ENCODE measurements at regions not wholly inside any gene's neighbourhood (a gene's known extent, or its start where the extent isn't known, plus 50 kb on each side); places are given as distances from the start of the nearest gene placed in this dataset.

DNA sequence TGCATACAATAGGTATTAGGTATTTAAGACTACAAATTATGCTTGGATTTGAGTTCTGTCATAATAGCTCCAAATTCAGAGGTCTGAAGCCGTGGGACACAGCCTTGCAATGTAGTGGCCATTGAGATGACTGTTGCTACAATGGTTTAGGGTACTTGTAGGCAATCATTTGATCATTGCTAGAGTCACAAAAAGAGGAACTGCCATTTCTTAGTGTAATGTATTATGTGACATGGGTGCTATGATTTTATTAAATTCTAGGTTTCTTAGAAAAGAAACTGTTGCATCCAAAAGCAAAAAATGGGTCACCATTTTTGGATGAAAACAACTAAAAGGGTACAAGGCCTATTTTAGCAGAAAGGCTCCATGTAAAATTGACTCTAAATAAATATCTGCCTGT is 129.9 kb upstream of the ZNF644 start:
- no peak for DNase-seq (ENCODE audit: low spot score)

DNA sequence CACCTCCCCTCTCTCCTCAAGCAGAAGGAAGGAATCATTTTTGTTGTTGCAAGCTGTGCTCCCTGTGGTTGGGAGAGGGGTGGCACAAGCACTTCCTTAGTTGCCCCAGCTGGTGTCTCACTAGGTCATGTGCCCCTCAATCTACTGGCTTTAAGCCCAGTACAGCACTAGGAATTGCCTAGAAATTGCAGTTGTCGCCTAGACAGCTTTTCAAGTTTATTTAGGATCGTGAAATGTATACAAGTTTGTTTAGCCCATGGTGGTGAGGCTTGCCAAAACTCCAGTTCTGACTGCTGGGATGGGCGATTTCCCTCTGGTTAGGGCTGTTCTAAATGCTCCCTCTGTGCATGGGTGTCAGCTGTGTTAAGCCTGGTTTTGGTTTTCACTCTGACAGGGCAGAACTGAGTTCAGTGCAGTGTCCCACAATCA is 126.8 kb upstream of the ZNF644 start:
- DNase-seq (ENCODE audit: low spot score), result no peak

DNA sequence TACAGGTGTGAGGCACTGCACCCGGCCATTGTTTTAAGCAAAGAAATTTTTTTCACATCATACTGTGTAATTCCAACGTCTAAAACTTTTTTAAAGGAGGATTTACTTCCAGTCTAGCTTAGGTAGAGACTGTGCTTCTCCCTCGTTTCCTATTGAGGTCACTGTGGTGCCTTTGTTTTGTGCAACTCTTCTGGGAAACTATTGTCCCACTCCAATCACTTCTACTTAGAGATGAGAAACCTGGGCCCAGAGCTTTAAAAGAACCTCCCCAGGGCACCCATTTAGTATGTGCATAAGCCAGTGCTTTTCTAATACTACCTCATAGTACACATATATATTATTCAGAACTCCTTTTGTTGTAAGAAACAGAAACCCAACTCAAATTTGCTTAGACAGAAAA is 120.0 kb upstream of the ZNF644 start:
- no peak for DNase-seq (ENCODE audit: low spot score)

DNA sequence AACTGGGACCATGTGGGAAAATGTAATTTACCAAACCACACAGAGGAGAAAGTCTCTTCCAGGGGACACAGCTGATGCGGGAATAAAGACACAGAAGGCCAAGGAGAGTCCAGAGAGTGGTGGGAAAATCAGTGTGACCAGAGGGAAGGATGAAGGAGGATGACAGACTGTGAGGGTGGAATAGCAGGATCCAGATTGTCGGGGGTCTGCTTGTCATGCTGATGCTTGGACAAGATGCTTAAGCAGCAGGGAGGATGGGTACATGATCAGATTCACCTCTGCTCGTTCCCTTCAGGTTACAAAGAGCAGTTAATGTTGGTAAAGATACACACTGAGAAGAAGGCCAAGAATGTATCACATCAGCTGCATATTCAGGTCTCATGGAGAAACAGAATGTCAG is 117.1 kb upstream of the ZNF644 start:
- no peak for DNase-seq (ENCODE audit: low spot score)

DNA sequence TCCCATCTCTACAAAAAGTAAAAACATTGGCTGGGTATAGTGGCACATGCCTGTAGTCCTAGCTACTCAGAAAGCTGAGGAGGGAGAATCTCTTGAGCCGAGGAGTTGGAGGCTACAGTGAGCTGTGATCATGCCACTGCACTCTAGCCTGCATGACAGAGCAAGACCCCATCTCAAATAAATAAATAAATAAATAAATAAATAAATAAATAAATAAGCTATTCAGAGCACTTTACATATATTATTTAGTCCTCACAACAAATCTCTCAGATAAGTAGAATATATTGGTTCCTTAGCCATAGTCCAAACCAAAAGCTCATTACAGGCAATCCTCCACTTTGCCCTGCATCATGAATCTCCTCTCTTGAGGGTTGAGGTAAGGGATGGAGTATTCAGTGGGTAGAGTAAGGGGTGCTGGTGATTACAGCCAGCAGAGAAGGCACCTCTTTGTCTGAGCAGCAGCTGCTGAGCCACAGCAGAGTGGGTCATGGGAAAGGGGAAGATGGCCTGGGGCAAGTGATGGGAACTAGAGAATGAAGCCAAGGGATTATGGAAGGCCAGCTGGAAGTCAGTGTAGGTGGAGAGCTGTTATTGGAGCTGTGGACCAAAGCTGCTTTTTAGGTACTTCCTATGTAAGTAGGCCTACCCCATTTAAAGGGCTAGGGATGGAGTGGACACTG is 115.5 kb upstream of the ZNF644 start:
- no peak for DNase-seq (ENCODE audit: low spot score)

DNA sequence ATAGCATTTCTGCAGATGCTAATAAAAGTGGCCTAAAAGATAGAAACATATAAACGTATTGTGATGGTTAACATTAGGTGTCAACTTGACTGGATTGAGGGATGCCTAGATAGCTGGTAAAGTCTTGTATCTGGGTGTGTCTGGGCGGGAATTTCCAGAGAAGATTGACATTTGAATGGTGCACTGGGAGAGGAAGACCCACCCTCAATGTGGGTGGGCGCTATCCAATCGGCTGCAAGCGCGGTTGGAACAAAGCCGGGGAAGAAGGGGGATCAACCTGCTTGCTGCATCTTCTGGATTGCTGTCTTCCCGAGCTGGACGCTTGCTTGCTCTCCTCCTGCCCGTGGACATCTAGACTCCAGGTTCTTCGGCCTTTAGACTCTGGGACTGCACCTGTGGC is 114.0 kb upstream of the ZNF644 start:
- no peak for DNase-seq (ENCODE audit: low spot score)

DNA sequence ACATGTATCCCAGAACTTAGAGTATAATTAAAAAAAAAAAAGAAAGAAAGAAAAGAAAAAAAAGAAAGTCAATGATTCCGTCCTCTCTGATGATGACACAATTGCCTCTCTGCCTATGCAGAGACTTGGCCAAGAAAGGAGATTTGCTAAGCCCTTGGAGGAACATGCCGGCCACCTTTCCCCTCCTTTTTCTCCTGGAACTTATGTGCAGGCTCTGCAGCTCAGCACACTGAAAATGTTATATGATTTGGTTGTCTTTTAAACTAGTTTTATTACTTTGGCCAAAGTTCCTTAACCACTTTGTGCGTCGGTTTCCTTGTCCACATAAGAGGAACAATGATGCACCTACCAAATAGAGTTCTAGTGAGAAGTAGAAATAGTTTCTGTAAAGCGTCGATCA is 111.4 kb upstream of the ZNF644 start:
- no peak for DNase-seq (ENCODE audit: low spot score)

DNA sequence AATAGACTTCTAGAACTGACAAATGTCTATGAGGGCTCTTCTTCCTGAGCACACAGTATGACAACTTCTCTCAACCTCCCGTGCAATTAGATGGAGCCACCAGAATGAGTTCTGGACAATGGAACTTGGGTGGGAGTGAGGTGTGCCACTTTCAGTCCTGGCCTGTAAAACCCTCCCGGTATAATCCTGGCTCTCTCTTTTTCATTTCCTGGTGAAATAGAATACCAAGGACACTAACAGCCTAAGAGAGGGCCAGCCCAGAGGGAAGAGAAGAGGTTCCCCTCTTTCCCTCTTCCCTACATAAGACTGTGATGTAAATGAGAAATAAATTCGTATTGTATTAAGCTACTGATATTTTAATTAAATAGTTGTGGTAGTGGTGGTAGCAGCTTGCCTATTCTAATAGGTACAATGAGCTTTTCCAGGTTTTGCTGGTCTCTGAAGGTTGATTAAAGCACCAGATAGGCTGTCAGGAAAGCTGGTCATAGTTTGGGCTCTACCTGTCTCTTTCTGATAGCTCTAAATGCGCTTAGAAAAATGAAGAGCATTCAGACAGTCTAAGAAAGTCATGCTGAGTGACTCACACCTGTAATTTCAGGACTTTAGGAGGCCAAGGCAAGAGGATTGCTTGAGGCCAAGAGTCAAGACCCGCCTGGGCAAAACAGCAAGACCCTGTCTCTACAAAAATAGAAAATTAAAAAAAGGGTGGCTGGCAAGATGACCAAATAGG is 108.6 kb upstream of the ZNF644 start:
- no peak for DNase-seq (ENCODE audit: low spot score)

DNA sequence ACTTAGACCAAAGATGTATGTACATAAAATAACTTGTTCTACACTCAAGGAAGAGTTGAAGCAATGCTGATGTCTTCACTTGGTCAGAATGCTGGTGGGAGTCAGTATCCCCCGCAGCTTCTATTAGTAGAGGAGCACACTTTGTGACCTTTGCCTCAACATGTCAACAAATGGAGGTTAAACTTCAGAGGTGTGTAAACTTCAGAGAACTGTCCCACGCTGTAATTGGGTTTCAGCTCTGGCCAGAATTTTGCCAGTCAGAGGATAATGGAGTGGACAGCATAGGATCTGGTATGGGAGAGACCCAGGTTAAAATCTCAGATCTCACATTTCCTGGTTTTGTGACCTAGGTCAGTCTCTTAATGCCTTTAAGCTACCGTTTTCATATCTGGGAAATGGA is 107.6 kb upstream of the ZNF644 start:
- DNase-seq (ENCODE audit: low spot score), result no peak

DNA sequence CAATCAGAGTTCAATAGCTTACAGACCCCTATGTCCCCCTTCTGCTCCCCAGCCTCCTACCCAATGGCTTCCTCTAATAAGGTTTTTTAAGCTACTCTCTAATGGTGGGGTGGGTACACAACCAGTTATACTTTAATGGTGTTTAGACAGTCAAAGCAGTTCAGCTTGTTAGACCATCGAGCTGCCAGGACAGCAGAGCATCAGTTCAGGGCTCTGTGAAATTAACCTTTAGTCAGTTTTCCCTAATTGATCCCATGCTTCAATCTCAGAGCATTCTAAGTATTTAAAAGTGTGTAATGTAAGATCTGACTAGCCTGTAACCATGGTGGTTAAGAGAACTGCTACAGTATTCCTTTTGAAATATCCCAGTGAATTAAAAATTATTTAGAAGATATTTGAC is 107.2 kb upstream of the ZNF644 start:
- no peak for DNase-seq (ENCODE audit: low spot score)

DNA sequence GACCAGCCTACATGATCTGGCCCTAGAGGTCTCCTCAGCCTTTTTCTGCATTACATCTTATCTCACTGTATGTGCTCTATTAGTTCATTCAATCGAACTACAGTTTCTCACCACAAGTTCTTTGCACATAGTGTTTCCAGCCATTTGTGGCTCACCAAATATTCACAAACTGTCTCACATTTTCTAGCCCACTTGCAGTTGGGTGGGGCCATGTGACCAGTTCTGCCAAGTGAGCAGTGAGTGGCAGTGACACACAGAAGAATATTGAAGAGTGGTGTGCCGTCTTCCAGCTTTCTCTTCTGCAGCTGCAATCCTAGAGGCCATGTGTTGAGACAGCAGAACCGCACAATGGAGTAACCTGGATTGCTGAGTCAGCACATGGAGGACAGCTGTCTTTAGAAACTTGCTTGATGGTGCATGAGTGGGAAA is 103.2 kb upstream of the ZNF644 start:
- DNase-seq (ENCODE audit: low spot score), result no peak

DNA sequence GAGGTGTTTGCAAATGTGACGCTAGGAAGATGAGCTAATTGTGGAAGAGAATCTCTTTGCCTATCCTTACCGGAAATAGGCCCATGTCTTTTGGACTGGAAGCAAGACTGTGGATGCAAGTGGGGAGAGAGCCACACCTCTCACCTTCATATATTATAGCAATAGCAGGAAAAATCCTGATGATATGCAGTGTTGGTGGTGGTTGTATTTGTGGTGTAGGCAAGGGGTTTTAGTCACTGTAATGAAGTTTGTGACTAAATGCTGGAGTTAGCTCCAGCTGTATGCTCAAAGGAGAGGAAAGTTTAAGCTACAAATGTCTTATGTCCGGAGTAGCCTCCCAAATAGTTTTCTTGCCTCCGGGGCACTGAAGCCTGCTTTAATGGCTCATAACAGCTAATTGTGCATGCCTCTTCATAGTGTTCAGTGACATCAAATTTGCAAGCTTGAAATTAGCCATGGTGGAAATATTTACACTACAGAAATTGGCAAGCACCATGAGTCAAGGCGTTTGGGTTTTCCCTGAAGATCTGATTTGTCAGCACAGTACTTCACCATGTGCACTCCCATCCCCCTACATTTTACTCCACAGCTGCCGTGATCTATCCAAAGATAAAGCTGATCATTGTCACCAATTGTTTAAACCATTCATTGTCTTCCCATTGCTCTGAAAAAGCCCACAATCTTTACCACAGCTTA is 102.6 kb upstream of the ZNF644 start:
- DNase-seq (ENCODE audit: low spot score), result no peak

DNA sequence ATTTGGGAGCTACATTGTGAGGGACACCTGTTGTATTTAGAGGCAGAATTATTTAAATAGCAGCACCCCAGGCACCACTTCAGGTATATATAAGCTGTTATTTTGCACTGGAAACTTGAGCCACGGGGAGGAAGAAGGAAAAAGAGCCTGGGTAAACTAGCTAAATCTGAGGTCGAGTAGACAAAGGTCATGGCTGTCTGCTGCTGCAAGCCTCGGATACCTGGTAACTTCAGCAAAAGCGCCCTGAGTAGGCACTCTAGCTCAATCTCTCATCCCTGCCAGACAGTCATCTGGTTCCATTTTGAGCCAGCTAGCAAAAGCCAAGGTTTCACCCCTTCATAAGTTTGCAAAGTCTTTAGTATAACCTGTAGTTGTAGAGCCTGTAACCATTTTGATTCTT is 101.9 kb upstream of the ZNF644 start:
- no peak for DNase-seq (ENCODE audit: low spot score)

DNA sequence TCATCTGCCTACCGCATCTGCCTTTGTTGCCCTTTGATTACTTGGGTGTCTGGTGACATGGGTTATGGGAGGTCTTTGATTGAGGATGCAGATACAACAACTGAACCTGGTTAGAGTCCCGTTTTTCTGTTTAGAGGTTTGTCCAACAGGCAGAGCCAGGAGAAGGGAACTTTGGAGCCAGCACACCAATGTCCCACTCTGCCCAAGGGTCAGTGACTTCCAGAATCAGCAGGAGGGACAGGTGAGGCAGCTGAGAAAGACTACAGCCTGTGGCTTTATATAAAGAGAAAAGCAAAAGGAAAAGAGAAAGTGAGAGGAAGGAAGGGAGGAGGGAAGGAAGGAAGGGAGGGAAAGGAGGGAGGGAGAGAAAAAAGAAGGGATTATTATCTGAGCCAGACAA is 101.5 kb upstream of the ZNF644 start:
- DNase-seq (ENCODE audit: low spot score), result no peak

DNA sequence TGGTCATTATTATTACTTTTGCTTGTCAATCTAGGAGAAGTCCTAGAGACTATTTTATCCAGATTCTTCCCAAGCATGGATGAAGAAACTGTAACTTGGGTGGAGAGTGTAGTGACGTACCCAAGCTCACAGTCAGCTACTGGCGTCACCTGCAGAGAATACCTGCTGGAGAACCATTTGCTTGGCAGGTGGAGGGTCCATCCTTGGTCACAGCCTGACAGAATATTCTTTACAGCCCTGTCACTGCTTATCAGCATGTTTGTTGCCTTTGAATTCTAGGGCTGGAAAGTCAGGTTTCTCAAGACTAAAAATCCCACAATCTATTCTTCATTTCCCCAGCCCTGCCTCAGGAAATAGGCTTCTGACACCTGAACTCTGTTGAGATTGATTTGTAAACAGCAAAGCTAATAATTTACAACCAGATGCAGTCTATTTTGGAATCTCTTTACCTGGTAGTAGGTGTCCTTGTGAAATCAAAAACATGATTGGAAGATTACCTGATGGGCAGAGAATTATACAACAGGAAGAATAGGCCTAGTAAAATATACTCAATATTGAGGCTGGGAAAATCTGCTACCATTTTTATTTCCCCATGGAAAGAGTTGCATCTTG is 100.4 kb upstream of the ZNF644 start:
- no peak for DNase-seq (ENCODE audit: low spot score)

DNA sequence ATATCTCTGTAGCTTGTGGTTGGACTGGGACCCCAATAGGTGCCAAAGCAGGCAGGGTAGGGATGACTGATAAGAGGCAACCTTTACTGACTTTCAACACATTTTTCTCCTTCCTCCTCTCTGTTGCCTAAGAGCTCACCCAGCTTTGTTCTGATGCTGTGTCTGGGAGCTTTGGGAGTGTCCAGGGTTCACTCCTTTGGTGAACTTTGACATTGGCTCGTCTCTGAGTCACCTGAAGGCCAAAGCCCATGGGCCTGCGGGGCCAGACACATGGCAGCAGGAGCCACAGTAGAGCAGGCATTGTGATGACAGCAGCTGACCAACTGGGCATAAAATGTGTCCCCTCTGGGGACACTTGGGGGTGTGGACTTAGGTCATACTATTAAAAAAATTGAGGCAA is 99.5 kb upstream of the ZNF644 start:
- no peak for DNase-seq (ENCODE audit: low spot score)

DNA sequence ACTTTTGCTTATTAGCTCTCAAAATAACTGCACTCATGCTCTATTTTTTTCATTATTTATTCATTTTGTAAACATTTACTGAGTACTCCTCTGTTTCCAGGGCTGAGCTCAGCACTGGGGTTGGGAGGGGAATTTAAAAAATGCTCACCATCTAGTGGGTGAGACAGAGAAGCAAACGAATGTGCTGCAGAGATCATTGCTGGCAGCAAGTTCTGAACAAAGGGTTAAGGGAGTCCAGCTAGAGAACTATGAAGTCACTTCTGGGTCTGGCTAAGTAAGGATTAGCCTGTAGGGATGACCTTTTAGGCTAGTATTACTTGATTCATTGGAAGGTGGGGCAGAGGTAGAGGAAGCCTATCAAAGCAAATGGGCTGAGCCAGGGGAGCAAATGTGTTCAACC is 99.1 kb upstream of the ZNF644 start:
- DNase-seq (ENCODE audit: low spot score), result no peak

DNA sequence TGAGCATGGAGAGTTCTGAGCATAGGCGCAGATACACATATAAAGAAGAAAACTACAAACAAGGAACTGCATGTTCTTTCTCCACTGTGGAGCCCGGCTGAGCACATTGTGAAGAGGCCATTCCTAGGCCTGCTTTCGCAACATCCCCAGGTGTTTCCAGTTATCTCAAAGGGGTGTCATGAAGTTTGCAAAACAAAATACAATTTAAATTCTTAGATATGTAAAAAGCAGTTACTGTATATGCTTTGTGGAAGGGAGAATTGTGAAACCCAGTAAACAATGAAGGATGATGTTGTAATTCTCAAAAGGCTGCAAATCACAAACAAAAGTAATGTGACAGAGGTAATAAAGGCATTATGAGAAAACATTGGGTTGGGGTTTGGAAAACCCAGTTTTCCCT is 98.6 kb upstream of the ZNF644 start:
- DNase-seq (ENCODE audit: low spot score), result no peak

DNA sequence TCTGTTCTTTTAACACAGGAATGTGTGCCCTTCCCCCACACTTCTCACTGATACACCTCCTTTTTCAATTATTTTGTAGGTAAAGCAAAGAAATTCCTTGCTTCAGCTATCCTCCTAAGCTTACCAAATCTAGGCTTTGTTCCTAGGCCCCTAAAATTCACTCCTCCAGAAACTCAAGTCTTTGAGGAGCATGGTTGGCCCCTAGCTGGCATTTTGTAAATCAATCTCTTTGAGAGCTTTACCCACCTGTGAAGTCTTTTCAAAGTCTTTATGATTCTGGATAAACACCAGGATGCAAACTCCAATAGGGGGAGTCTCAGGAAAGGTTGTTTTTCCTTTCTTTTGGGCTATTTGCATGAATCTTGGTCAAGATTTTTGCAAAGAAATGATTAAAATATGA is 82.9 kb upstream of the ZNF644 start:
- no peak for DNase-seq (ENCODE audit: low spot score)

DNA sequence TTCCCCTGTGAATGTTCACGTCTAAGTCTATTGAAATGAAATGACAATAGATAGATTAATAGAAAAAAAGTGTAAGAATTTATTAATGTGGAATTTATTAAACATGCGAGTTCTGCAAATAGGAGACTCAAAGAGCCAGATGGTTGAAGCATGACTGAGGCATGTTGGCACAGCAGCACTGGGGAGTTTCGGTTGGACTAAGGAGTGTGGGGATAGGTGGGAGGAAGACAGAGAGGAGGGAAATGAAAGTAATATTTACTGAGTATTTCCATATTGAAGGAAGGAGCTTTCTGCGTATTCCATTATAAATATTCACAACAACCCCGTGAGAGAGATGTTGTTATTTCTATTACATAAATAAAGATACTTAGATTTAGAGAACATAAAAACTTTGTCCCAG is 79.5 kb upstream of the ZNF644 start:
- no peak for DNase-seq (ENCODE audit: low spot score)

DNA sequence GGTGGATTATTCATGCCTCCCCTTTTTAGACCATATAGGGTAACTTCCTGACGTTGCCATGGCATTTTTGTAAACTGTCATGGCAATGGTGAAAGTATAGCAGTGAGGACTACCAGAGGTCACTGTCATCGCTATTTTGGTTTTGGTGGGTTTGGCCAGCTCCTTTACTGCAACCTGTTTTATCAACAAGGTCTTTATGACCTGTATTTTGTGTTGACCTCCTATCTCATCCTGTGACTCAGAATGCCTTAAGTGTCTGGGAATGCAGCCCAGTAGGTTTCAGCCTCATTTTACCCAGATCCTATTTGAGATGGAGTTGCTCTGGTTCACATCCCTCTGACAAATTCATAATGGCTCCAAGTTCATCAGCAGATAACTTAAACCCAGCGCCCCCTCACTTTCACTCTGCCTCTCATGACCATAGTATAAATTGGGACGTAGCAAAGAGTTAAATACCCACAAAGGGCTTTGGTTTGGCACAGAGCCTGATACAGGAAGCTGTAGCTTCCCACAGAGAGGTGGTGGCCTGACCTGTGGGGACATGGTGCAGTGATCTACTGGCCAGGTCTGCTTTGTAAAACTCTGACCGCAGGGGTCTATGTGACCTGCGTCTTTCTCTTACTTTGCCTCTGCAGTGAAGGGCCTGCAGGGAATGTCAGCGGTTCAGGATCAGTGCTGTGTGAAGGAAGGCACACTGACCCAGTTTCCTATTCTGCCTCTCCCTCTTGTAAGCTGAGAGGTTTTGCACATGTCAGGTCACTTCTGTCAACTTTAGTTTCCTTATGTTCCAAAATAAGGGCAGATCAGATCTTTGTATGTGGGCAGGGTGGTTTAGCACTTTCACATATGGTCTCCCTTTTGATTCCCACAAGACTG is 78.1 kb upstream of the ZNF644 start:
- no peak for DNase-seq (ENCODE audit: low spot score)

DNA sequence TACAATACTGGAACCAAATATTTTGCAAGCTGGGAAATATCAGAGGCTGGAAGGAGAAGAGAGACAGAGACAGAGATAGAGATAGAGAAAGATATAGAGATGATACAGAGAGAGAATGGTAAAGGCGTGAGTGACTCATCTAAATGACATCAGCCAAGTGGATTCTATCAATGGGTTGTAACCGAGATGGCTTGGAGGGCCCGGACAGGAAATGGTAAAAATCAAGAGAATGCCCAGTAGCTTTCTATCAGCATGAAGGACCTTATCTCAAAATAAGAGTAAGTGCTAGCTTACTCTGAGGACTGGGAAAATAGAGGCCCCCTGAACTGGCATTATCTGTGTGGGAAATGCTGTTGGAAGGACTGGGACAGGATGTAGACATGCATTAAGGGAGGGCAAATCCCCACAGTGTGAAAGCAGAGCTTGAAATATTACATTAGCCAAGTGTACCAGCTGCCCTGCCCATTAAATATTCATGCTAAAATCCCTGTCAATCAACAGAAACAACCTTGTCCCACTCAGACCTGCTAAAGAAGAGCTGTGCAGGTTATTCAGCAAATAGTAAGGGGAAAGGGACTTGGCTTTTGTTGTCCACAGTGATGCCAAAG is 76.6 kb upstream of the ZNF644 start:
- no peak for DNase-seq (ENCODE audit: low spot score)

All from hepatic stellate cell (primary cell).